ENCODE measurements at regions not wholly inside any gene's neighbourhood (a gene's known extent, or its start where the extent isn't known, plus 50 kb on each side); places are given as distances from the start of the nearest gene placed in this dataset.
"Not testable (repeated sequence)": the region's sequence is repeated elsewhere in the genome, so short reads cannot be mapped to it uniquely, and the experiment has no call there.

GRCh38 chr5:124021066-124021641 lies 509.2 kb downstream of the CSNK1G3 start:
- H3K27ac ChIP-seq: no peak overlapping the region
- no peak overlapping the region for H3K4me3 ChIP-seq
- DNase-seq (ENCODE audit: low spot score in 2 of 2): no peak
- no peaks in the 10 kb centered on the region for H3K4me1 ChIP-seq
- H3K27me3 ChIP-seq: no peaks in the 10 kb centered on the region
- no peaks in the 10 kb centered on the region for H3K9me3 ChIP-seq
- TF ChIP-seq CTCF (IDR thresholded peaks at IDR 0.05) (no peak), POLR2AphosphoS5 (IDR thresholded peaks at IDR 0.05) (no peak), POLR2A (IDR thresholded peaks at IDR 0.05) (no peak), EP300 (IDR thresholded peaks at IDR 0.05) (no peak)
- WGBS: 77% methylated on average over 1 of the region's 1 CpG
- no peaks in the 10 kb centered on the region for H3K36me3 ChIP-seq

GRCh38 chr5:124017321-124017720 lies 505.3 kb downstream of the CSNK1G3 start:
- 92% methylated on average over 3 of the region's 5 CpGs for WGBS
- H3K9me3 ChIP-seq: not testable (repeated sequence)

GRCh38 chr5:124007675-124008398 lies 495.9 kb downstream of the CSNK1G3 start:
- Histone ChIP-seq H3K4me1 (no peaks in the 10 kb centered on the region), H3K36me3 (no peaks in the 10 kb centered on the region), H3K27ac (no peak overlapping the region), H3K4me3 (no peak overlapping the region), H3K9me3 (peaks cover 18% of the 10 kb centered on the region), H3K27me3 (no peaks in the 10 kb centered on the region)
- no peak for DNase-seq (ENCODE audit: low spot score in 2 of 2)
- no peak for TF ChIP-seq CTCF (IDR thresholded peaks at IDR 0.05)
- TF ChIP-seq EP300 (IDR thresholded peaks at IDR 0.05): no peak
- no peak for TF ChIP-seq POLR2A (IDR thresholded peaks at IDR 0.05)
- TF ChIP-seq POLR2AphosphoS5 (IDR thresholded peaks at IDR 0.05): no peak
- WGBS: 83% methylated on average over 2 of the region's 2 CpGs

More at GRCh38 chr5:124017321-124017720, 505.3 kb downstream of the CSNK1G3 start:
- DNase-seq (ENCODE audit: low spot score in 2 of 2); H3K27ac ChIP-seq; H3K27me3 ChIP-seq; H3K4me3 ChIP-seq; H3K4me1 ChIP-seq; H3K36me3 ChIP-seq: not testable (repeated sequence)

- WGBS: 87% methylated on average over 4 of the region's 4 CpGs
- H3K36me3 ChIP-seq: no peaks in the 10 kb centered on the region
Observed at GRCh38 chr5:124001036-124001615, 489.1 kb downstream of the CSNK1G3 start.

GRCh38 chr5:124000538-124000937 lies 488.6 kb downstream of the CSNK1G3 start:
- peaks cover 3% of the 10 kb centered on the region for H3K4me1 ChIP-seq
- H3K27me3 ChIP-seq: no peaks in the 10 kb centered on the region
- no peaks in the 10 kb centered on the region for H3K36me3 ChIP-seq
- no peak overlapping the region for H3K27ac ChIP-seq
- WGBS: 23% methylated on average over 2 of the region's 2 CpGs
- no peak for TF ChIP-seq CTCF (IDR thresholded peaks at IDR 0.05)
- no peak for TF ChIP-seq EP300 (IDR thresholded peaks at IDR 0.05)
- TF ChIP-seq POLR2A (IDR thresholded peaks at IDR 0.05): no peak
- no peak for TF ChIP-seq POLR2AphosphoS5 (IDR thresholded peaks at IDR 0.05)
- DNase-seq (ENCODE audit: low spot score in 2 of 2): no peak
- no peak overlapping the region for H3K4me3 ChIP-seq
- no peaks in the 10 kb centered on the region for H3K9me3 ChIP-seq

More at GRCh38 chr5:124001036-124001615, 489.1 kb downstream of the CSNK1G3 start:
- no peaks in the 10 kb centered on the region for H3K27me3 ChIP-seq
- H3K27ac ChIP-seq: no peak overlapping the region
- TF ChIP-seq POLR2AphosphoS5 (IDR thresholded peaks at IDR 0.05): no peak
- no peak for TF ChIP-seq CTCF (IDR thresholded peaks at IDR 0.05)
- TF ChIP-seq EP300 (IDR thresholded peaks at IDR 0.05): no peak
- no peak for TF ChIP-seq POLR2A (IDR thresholded peaks at IDR 0.05)
- no peaks in the 10 kb centered on the region for H3K9me3 ChIP-seq
- DNase-seq (ENCODE audit: low spot score in 2 of 2): no peak
- no peak overlapping the region for H3K4me3 ChIP-seq
- H3K4me1 ChIP-seq: peaks cover 3% of the 10 kb centered on the region
